ENCODE measurements at regions not wholly inside any gene's neighbourhood (a gene's known extent, or its start where the extent isn't known, plus 50 kb on each side); places are given as distances from the start of the nearest gene placed in this dataset.

DNA sequence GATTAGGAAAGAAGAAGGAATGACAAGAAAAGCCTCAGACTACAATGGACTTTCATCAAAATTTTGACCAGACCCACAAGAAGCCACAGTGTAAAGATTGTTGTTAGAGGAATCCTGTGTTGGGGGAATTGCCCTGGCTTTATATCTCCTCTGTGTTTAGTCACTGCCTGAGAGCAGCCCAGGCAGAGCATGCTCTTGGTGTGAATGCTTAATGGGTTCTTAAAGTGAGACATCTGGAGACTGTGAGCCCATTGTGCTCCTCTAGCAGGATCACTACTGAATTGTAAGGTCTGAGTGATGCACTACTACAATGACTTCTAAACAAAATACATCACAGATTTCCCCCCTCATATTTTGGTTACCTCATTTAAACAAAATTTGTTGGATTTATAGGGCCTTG, 1860.5 kb upstream of the ADGRL3 start:
- Histone ChIP-seq H3K27me3 (ENCODE audit: control insufficient read depth in 1 of 2, insufficient read depth in 2 of 2, low read length in 2 of 2) (no peaks in the 10 kb centered on the region), H3K27ac (ENCODE audit: low read depth, low read length) (no peak overlapping the region), H3K36me3 (ENCODE audit: control insufficient read depth in 1 of 2, insufficient read depth in 2 of 2, low read length in 2 of 2) (no peaks in the 10 kb centered on the region), H3K9ac (ENCODE audit: low read depth in 1 of 2, low read length in 2 of 2) (no peak overlapping the region), H3K4me3 (ENCODE audit: low read depth in 1 of 2, low read length in 2 of 2) (no peak overlapping the region), H3K4me1 (ENCODE audit: control insufficient read depth in 1 of 2, insufficient read depth in 2 of 2, low read length in 2 of 2) (no peaks in the 10 kb centered on the region), H3K9me3 (ENCODE audit: control insufficient read depth in 1 of 2, low read length in 2 of 2) (no peaks in the 10 kb centered on the region)

DNA sequence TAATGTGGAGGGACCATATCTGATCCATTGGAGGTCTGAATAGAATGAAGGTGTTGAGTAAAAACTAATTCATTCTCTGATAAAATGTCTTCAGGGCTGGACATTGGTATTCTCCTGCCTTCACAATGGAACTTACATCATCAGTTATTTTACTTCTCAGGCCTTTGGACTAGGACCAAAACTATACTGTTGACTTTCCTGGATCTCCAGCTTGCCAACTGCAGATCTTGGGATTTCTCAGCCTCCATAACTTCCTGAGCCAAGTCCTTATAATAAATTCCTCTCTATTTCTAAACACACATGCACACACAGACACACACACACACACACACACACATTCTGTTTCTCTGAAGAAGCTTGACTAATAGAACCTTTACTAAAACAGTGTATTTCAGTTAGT, 1858.6 kb upstream of the ADGRL3 start:
- Histone ChIP-seq H3K4me1 (ENCODE audit: control insufficient read depth in 1 of 2, insufficient read depth in 2 of 2, low read length in 2 of 2) (no peaks in the 10 kb centered on the region), H3K36me3 (ENCODE audit: control insufficient read depth in 1 of 2, insufficient read depth in 2 of 2, low read length in 2 of 2) (no peaks in the 10 kb centered on the region), H3K4me3 (ENCODE audit: low read depth in 1 of 2, low read length in 2 of 2) (no peak overlapping the region), H3K9me3 (ENCODE audit: control insufficient read depth in 1 of 2, low read length in 2 of 2) (no peaks in the 10 kb centered on the region), H3K27ac (ENCODE audit: low read depth, low read length) (no peak overlapping the region), H3K27me3 (ENCODE audit: control insufficient read depth in 1 of 2, insufficient read depth in 2 of 2, low read length in 2 of 2) (no peaks in the 10 kb centered on the region), H3K9ac (ENCODE audit: low read depth in 1 of 2, low read length in 2 of 2) (no peak overlapping the region)

DNA sequence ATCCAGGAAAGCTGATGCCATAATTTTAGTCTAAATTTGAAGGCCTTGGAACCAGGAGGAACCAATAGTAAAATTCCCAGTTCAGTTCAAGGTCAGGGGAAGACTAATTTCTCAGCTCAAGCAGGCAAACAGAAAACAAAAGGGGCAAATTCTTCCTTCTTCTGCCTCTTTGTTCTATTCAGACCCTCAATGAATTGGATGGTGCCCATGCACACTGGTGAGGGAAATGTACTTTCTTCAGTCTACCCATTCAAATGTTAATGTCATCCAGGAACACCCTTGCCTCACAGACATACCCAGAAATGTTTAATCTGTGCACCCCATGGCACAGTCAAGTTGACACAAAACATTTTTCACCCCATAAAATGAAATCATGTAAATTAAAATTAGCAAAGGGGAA, 1851.2 kb upstream of the ADGRL3 start:
- Histone ChIP-seq H3K9me3 (ENCODE audit: control insufficient read depth in 1 of 2, low read length in 2 of 2) (no peaks in the 10 kb centered on the region), H3K27me3 (ENCODE audit: control insufficient read depth in 1 of 2, insufficient read depth in 2 of 2, low read length in 2 of 2) (no peaks in the 10 kb centered on the region)

DNA sequence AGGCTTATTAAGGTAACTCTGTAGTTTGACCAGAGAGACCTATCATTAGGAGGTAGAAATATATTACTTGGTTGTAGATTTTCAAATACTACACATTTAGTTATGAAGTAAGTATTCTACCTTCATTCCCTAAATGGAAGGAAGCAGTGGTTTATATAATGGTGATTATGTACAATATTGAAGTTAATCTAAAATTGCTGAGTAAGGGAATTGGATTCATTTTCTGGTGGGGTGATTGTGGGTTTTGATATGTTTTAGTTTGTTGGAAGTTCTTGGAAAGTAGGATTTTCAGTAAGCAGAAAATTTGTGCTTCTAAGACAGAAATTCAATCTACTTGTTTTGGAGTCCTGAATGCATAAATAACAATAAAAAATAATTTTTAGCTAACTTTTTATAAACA, 1830.9 kb upstream of the ADGRL3 start:
- Histone ChIP-seq H3K9ac (ENCODE audit: low read depth in 1 of 2, low read length in 2 of 2) (no peak overlapping the region), H3K4me3 (ENCODE audit: low read depth in 1 of 2, low read length in 2 of 2) (no peak overlapping the region), H3K9me3 (ENCODE audit: control insufficient read depth in 1 of 2, low read length in 2 of 2) (peaks cover 0 to 4% of the 10 kb centered on the region in 2 donors), H3K4me1 (ENCODE audit: control insufficient read depth in 1 of 2, insufficient read depth in 2 of 2, low read length in 2 of 2) (no peaks in the 10 kb centered on the region), H3K27me3 (ENCODE audit: control insufficient read depth in 1 of 2, insufficient read depth in 2 of 2, low read length in 2 of 2) (no peaks in the 10 kb centered on the region), H3K27ac (ENCODE audit: low read depth, low read length) (no peak overlapping the region), H3K36me3 (ENCODE audit: control insufficient read depth in 1 of 2, insufficient read depth in 2 of 2, low read length in 2 of 2) (no peaks in the 10 kb centered on the region)

More for the DNA sequence above, 1851.2 kb upstream of the ADGRL3 start:
- no peak overlapping the region for H3K4me3 ChIP-seq (ENCODE audit: low read depth in 1 of 2, low read length in 2 of 2)
- H3K9ac ChIP-seq (ENCODE audit: low read depth in 1 of 2, low read length in 2 of 2), result no peak overlapping the region
- no peaks in the 10 kb centered on the region for H3K36me3 ChIP-seq (ENCODE audit: control insufficient read depth in 1 of 2, insufficient read depth in 2 of 2, low read length in 2 of 2)
- no peak overlapping the region for H3K27ac ChIP-seq (ENCODE audit: low read depth, low read length)
- no peaks in the 10 kb centered on the region for H3K4me1 ChIP-seq (ENCODE audit: control insufficient read depth in 1 of 2, insufficient read depth in 2 of 2, low read length in 2 of 2)

DNA sequence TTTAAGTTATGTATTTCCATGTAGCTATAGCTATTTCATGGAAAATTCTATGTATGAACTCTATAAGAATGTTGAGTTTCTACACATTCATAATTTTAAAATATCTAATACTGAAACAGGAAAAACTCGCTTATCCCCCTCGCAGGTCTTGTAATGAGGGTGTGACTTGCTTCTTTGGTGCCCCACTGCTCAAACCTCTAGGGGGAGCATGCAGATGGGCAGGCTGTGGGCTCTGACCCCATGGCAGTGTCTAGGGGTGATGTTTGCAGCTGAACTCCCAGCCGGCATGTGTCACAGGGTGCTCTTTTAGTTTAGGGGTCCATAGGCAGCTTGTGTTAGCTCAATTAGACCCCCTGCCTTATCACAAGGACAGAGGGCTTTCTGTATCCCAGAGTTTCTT, 1825.7 kb upstream of the ADGRL3 start:
- H3K9me3 ChIP-seq (ENCODE audit: control insufficient read depth in 1 of 2, low read length in 2 of 2), result peaks cover 0 to 8% of the 10 kb centered on the region in 2 donors
- no peak overlapping the region for H3K9ac ChIP-seq (ENCODE audit: low read depth in 1 of 2, low read length in 2 of 2)
- no peak overlapping the region for H3K27ac ChIP-seq (ENCODE audit: low read depth, low read length)
- H3K4me1 ChIP-seq (ENCODE audit: control insufficient read depth in 1 of 2, insufficient read depth in 2 of 2, low read length in 2 of 2), result no peaks in the 10 kb centered on the region
- no peaks in the 10 kb centered on the region for H3K27me3 ChIP-seq (ENCODE audit: control insufficient read depth in 1 of 2, insufficient read depth in 2 of 2, low read length in 2 of 2)
- no peak overlapping the region for H3K4me3 ChIP-seq (ENCODE audit: low read depth in 1 of 2, low read length in 2 of 2)
- no peaks in the 10 kb centered on the region for H3K36me3 ChIP-seq (ENCODE audit: control insufficient read depth in 1 of 2, insufficient read depth in 2 of 2, low read length in 2 of 2)

DNA sequence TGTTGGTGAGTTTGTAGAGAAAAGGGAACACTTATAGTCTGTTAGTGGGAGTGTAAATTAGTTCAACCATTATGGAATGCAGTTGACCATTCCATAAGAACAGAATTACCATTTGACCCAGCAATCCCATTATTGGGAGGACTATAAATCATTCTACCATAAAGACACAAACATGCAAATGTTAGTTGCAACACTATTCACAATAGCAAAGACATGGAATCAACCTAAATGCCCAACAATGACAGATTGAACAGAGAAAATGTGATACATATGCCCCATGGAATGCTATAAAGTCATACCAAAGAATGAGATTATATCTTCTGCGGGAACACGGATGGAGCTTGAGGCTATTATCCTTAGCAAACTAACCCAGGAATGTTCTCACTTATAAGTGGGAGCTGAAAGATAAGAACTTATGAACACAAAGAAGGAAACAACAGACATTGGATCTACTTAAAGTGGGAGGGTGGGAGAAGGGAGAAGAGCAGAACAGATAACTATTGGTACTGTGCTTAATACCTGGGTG, 1819.2 kb upstream of the ADGRL3 start:
- Histone ChIP-seq H3K4me3 (ENCODE audit: low read depth in 1 of 2, low read length in 2 of 2) (no peak overlapping the region), H3K27ac (ENCODE audit: low read depth, low read length) (no peak overlapping the region), H3K9ac (ENCODE audit: low read depth in 1 of 2, low read length in 2 of 2) (no peak overlapping the region), H3K36me3 (ENCODE audit: control insufficient read depth in 1 of 2, insufficient read depth in 2 of 2, low read length in 2 of 2) (no peaks in the 10 kb centered on the region), H3K9me3 (ENCODE audit: control insufficient read depth in 1 of 2, low read length in 2 of 2) (peaks cover 0 to 8% of the 10 kb centered on the region in 2 donors), H3K4me1 (ENCODE audit: control insufficient read depth in 1 of 2, insufficient read depth in 2 of 2, low read length in 2 of 2) (no peaks in the 10 kb centered on the region), H3K27me3 (ENCODE audit: control insufficient read depth in 1 of 2, insufficient read depth in 2 of 2, low read length in 2 of 2) (no peaks in the 10 kb centered on the region)

DNA sequence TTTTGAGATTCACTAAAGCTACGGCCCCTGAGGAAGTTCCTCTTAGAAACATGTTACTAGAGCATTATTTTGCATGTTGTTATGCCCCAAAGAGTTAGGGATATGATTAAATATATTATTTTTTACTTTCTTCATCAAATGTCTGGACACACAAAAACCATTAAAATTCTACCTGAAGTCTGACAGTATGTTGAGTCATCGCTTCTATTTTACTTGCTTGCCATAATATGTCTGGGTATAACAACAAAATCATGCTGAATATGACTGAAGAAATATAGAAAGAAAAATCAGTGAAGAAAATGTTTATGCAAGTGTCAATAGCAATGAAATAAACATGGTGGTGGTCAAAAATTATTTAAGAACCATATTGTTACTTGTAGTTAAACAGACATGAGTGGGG, 1818.5 kb upstream of the ADGRL3 start:
- Histone ChIP-seq H3K9ac (ENCODE audit: low read depth in 1 of 2, low read length in 2 of 2) (no peak overlapping the region), H3K36me3 (ENCODE audit: control insufficient read depth in 1 of 2, insufficient read depth in 2 of 2, low read length in 2 of 2) (no peaks in the 10 kb centered on the region), H3K4me1 (ENCODE audit: control insufficient read depth in 1 of 2, insufficient read depth in 2 of 2, low read length in 2 of 2) (no peaks in the 10 kb centered on the region), H3K27ac (ENCODE audit: low read depth, low read length) (no peak overlapping the region), H3K9me3 (ENCODE audit: control insufficient read depth in 1 of 2, low read length in 2 of 2) (peaks cover 0 to 8% of the 10 kb centered on the region in 2 donors), H3K4me3 (ENCODE audit: low read depth in 1 of 2, low read length in 2 of 2) (no peak overlapping the region), H3K27me3 (ENCODE audit: control insufficient read depth in 1 of 2, insufficient read depth in 2 of 2, low read length in 2 of 2) (no peaks in the 10 kb centered on the region)

DNA sequence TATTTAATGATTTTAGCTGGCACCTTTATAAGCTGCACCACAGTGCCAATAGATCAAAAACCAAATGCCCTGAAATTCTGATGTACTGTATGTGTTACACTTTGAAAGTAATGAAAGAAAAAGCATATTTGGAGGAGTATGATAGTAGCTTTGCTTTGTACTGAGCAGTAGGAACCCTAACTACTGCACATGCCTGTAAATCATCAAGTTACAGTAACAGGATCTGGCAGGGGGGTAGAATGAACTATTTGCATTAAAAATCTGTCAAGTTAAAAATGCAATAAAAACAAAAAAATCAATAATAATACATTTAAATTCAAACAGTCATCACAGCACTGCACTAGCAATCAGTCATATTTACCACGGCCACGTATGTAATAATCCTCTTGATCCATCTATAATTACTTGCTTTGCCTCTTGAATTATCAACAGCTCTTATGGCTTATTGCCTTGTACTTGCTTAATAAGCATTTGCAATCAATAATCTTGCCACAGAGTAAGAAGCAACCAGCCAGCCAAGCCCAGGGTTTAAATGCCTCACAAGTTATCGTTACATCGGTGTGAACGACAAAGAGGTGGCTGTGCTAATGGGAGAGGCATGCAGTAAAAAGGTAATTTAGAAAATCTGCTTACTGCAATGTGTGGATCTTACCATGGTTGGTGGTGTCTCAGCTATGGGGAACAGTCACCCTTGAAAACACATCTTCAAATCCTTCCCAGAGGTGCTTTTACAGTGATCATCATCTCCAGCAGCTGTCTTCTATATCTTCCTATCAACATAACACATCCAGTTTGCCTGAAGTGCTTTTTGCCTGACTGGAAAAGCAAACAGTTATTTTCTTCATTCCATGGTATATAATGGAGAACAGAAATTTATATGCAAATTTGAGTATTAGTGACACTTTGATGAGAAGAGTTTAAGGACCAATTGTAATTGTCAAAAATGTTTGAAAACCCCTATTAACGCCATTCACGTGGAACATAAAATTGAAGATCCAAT, 1812.1 kb upstream of the ADGRL3 start:
- no peak overlapping the region for H3K9ac ChIP-seq (ENCODE audit: low read depth in 1 of 2, low read length in 2 of 2)
- H3K27me3 ChIP-seq (ENCODE audit: control insufficient read depth in 1 of 2, insufficient read depth in 2 of 2, low read length in 2 of 2), result no peaks in the 10 kb centered on the region
- peaks cover 0 to 5% of the 10 kb centered on the region in 2 donors for H3K9me3 ChIP-seq (ENCODE audit: control insufficient read depth in 1 of 2, low read length in 2 of 2)
- H3K4me1 ChIP-seq (ENCODE audit: control insufficient read depth in 1 of 2, insufficient read depth in 2 of 2, low read length in 2 of 2), result no peaks in the 10 kb centered on the region
- H3K27ac ChIP-seq (ENCODE audit: low read depth, low read length), result no peak overlapping the region
- no peak overlapping the region for H3K4me3 ChIP-seq (ENCODE audit: low read depth in 1 of 2, low read length in 2 of 2)
- H3K36me3 ChIP-seq (ENCODE audit: control insufficient read depth in 1 of 2, insufficient read depth in 2 of 2, low read length in 2 of 2), result no peaks in the 10 kb centered on the region

DNA sequence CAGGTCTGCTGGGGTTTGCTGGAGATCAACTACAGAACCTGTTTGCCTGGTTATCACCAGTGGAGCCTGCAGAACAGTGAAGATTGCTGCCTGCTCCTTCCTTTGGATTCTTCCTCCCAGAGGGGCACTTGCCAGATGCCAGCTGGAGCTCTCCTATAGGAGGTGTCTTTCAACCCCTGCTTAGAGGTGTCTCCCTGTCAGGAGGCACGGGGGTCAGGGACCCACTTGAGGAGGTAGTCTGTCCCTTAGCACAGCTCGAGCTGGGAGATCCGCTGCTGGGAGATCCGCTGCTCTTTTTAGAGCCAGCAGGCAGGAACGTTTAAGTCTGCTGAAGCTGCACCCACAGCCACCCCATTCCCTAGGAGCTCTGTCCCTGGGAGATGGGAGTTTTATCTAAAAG, 1806.3 kb upstream of the ADGRL3 start:
- Histone ChIP-seq H3K4me1 (ENCODE audit: control insufficient read depth in 1 of 2, insufficient read depth in 2 of 2, low read length in 2 of 2) (no peaks in the 10 kb centered on the region), H3K9ac (ENCODE audit: low read depth in 1 of 2, low read length in 2 of 2) (no peak overlapping the region), H3K27ac (ENCODE audit: low read depth, low read length) (no peak overlapping the region), H3K4me3 (ENCODE audit: low read depth in 1 of 2, low read length in 2 of 2) (no peak overlapping the region), H3K9me3 (ENCODE audit: control insufficient read depth in 1 of 2, low read length in 2 of 2) (peaks cover 0 to 4% of the 10 kb centered on the region in 2 donors), H3K36me3 (ENCODE audit: control insufficient read depth in 1 of 2, insufficient read depth in 2 of 2, low read length in 2 of 2) (no peaks in the 10 kb centered on the region), H3K27me3 (ENCODE audit: control insufficient read depth in 1 of 2, insufficient read depth in 2 of 2, low read length in 2 of 2) (no peaks in the 10 kb centered on the region)

DNA sequence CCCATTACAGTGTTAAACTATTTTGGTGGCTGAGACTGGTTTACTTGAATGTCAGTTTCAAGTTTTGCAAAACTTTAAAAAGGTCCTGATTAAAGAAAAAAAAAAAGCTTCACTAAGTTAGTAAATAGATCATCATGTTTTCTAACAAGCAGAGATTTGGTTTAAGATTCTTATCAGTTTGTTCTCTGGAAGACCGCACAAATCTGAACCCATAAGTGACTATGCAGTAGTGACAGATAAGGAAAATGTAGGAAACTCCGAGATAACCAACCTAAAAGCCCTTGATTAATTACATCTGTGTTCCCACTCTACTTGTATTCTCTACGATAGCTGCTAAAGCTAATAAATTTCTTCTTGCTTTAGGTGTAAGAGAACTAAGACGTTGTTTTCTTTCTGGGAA, 1799.8 kb upstream of the ADGRL3 start:
- Histone ChIP-seq H3K36me3 (ENCODE audit: control insufficient read depth in 1 of 2, insufficient read depth in 2 of 2, low read length in 2 of 2) (no peaks in the 10 kb centered on the region), H3K9me3 (ENCODE audit: control insufficient read depth in 1 of 2, low read length in 2 of 2) (peaks cover 0 to 2% of the 10 kb centered on the region in 2 donors), H3K4me1 (ENCODE audit: control insufficient read depth in 1 of 2, insufficient read depth in 2 of 2, low read length in 2 of 2) (no peaks in the 10 kb centered on the region), H3K27ac (ENCODE audit: low read depth, low read length) (no peak overlapping the region), H3K4me3 (ENCODE audit: low read depth in 1 of 2, low read length in 2 of 2) (no peak overlapping the region), H3K9ac (ENCODE audit: low read depth in 1 of 2, low read length in 2 of 2) (no peak overlapping the region), H3K27me3 (ENCODE audit: control insufficient read depth in 1 of 2, insufficient read depth in 2 of 2, low read length in 2 of 2) (no peaks in the 10 kb centered on the region)

Data from duodenal mucosa (tissue), 2 donors.